IMR-90 (cell line): ENCODE measurements at regions not wholly inside any gene's neighbourhood (a gene's known extent, or its start where the extent isn't known, plus 50 kb on each side); places are given as distances from the start of the nearest gene placed in this dataset.

ENCODE experiments used
- ATAC-seq: fragments of 200-7000 bp; cut with Tn5 transposase; 2 replicates; pipeline ENCODE4 v1.9.1; 2020; ENCODE audit warnings: low read depth, mild to moderate bottlenecking, moderate library complexity
- BruUV-seq: library from RNA; stranded (reverse); fragments of 400-500 nt; replicated peaks from 2 replicates; lab custom pipeline; 2021; lab: Mats Ljungman, UMichigan
- CTCF ChIA-PET: fragments of 300-600 bp; formaldehyde crosslinking; extraction: SDS; loops from one replicate; lab custom pipeline; 2021; ENCODE audit warnings: antibody characterized with exemption; lab: Yijun Ruan, JAX
- POLR2A ChIA-PET: fragments of 300-600 bp; sonication (Branson Sonifier 250); formaldehyde crosslinking; loops from one replicate; lab custom pipeline; 2022; ENCODE audit warnings: antibody characterized with exemption; ENCODE audit not compliant: unreplicated experiment; lab: Charles Lee
- DNase-seq: peaks from one replicate; pipeline ENCODE4 v3.0.0; 2013
- H2AFZ ChIP-seq: replicated peaks from 2 replicates; pipeline ENCODE3; 2013; ENCODE audit warnings: low read length, mild to moderate bottlenecking; ENCODE audit not compliant: poor library complexity
- H2AK5ac ChIP-seq: 2 replicates; pipeline ENCODE4 v1.6.1; 2013; ENCODE audit warnings: low read depth, low read length, inconsistent platforms
- H2AK9ac ChIP-seq: replicated peaks from 2 replicates; pipeline ENCODE3; 2013; ENCODE audit warnings: mild to moderate bottlenecking, low read depth, low read length, moderate library complexity; ENCODE audit not compliant: poor library complexity
- H2BK120ac ChIP-seq: 2 replicates; pipeline ENCODE4 v1.6.1; 2013; ENCODE audit warnings: low read depth, low read length, inconsistent platforms
- H2BK15ac ChIP-seq: 3 replicates; pipeline ENCODE4 v1.6.1; 2013; ENCODE audit warnings: low read depth, low read length, inconsistent platforms
- H2BK20ac ChIP-seq: 2 replicates; pipeline ENCODE4 v1.6.1; 2013; ENCODE audit warnings: low read depth, mild to moderate bottlenecking, inconsistent platforms, low read length, moderate library complexity
- H2BK5ac ChIP-seq: 2 replicates; pipeline ENCODE4 v1.6.1; 2013; ENCODE audit warnings: mild to moderate bottlenecking, low read depth, low read length, inconsistent platforms; ENCODE audit not compliant: poor library complexity, severe bottlenecking
- H3K14ac ChIP-seq: replicated peaks from 2 replicates; pipeline ENCODE4 v1.6.1; 2013; ENCODE audit warnings: low read depth, low read length, inconsistent platforms
- H3K18ac ChIP-seq: 2 replicates; pipeline ENCODE4 v1.6.1; 2013; ENCODE audit warnings: low read depth, low read length, control low read depth
- H3K23ac ChIP-seq: 2 replicates; pipeline ENCODE4 v1.6.1; 2013; ENCODE audit warnings: low read depth, low read length, inconsistent platforms
- H3K27ac ChIP-seq: 2 replicates; pipeline ENCODE4 v1.5.1; 2013; ENCODE audit warnings: mild to moderate bottlenecking, control low read depth, low read length; ENCODE audit not compliant: insufficient read depth
- H3K27me3 ChIP-seq: 2 replicates; pipeline ENCODE4 v1.6.1; 2013; ENCODE audit warnings: low read length; ENCODE audit not compliant: control insufficient read depth, insufficient read depth
- H3K36me3 ChIP-seq: 2 replicates; pipeline ENCODE4 v1.6.1; 2013; ENCODE audit warnings: low read length, mixed read lengths; ENCODE audit not compliant: control insufficient read depth, insufficient read depth
- H3K4ac ChIP-seq: 2 replicates; pipeline ENCODE4 v1.6.1; 2013; ENCODE audit warnings: low read depth, low read length, inconsistent platforms
- H3K4me1 ChIP-seq: 2 replicates; pipeline ENCODE4 v1.6.1; 2013; ENCODE audit warnings: low read length, mixed read lengths; ENCODE audit not compliant: control insufficient read depth, insufficient read depth
- H3K4me2 ChIP-seq: 2 replicates; pipeline ENCODE4 v1.6.1; 2013; ENCODE audit warnings: low read depth, mild to moderate bottlenecking, control low read depth, low read length, moderate library complexity
- H3K4me3 ChIP-seq: 2 replicates; pipeline ENCODE4 v1.5.1; 2013; ENCODE audit warnings: low read depth, mild to moderate bottlenecking, control low read depth, low read length, moderate library complexity; ENCODE audit not compliant: insufficient read depth
- H3K56ac ChIP-seq: 2 replicates; pipeline ENCODE4 v1.6.1; 2013; ENCODE audit warnings: low read length, inconsistent platforms; ENCODE audit not compliant: insufficient read depth; ENCODE audit errors: extremely low read depth
- H3K79me1 ChIP-seq, 2 experiments: 2 replicates each; pipeline ENCODE4 v1.6.1; 2013; ENCODE audit warnings: low read length in 2 of 2, inconsistent platforms in 1 of 2, low read depth in 1 of 2
- H3K9ac ChIP-seq: 2 replicates; pipeline ENCODE4 v1.6.1; 2013; ENCODE audit warnings: low read depth, low read length, control low read depth
- H3K9me1 ChIP-seq: 2 replicates; pipeline ENCODE4 v1.6.1; 2013; ENCODE audit warnings: low read length, inconsistent platforms; ENCODE audit not compliant: insufficient read depth
- H3K9me3 ChIP-seq: 2 replicates; pipeline ENCODE4 v1.6.1; 2013; ENCODE audit warnings: low read length; ENCODE audit not compliant: control insufficient read depth, insufficient read depth
- H4K20me1 ChIP-seq: 2 replicates; pipeline ENCODE4 v1.6.1; 2013; ENCODE audit warnings: low read length, inconsistent platforms; ENCODE audit not compliant: insufficient read depth
- H4K5ac ChIP-seq: 2 replicates; pipeline ENCODE4 v1.6.1; 2013; ENCODE audit warnings: mild to moderate bottlenecking, low read depth, low read length, control low read depth
- H4K8ac ChIP-seq, 2 experiments: 2 replicates each; pipeline ENCODE4 v1.6.1; 2013; ENCODE audit warnings: low read depth in 2 of 2, low read length in 2 of 2, control low read depth in 1 of 2, inconsistent platforms in 1 of 2
- H4K91ac ChIP-seq: 2 replicates; pipeline ENCODE4 v1.6.1; 2013; ENCODE audit warnings: low read depth, low read length, inconsistent platforms; ENCODE audit not compliant: insufficient read depth
- CEBPB ChIP-seq: IDR thresholded peaks from 2 replicates; pipeline ENCODE4 v1.6.1; 2012; ENCODE audit warnings: low read depth, low read length, improper control_type of control experiment
- ELK1 ChIP-seq: fragments of 150-350 bp; IDR thresholded peaks from 2 replicates; pipeline ENCODE4 v1.6.1; 2016; ENCODE audit warnings: low read depth, mild to moderate bottlenecking, low read length, moderate library complexity, borderline replicate concordance
- FOS ChIP-seq: fragments of 150-350 bp; IDR thresholded peaks from 2 replicates; pipeline ENCODE4 v1.6.1; 2016; ENCODE audit warnings: low read depth, low read length
- MAFK ChIP-seq: IDR thresholded peaks from 2 replicates; pipeline ENCODE4 v1.6.1; 2012; ENCODE audit warnings: low read depth, low read length, improper control_type of control experiment
- NFE2L2 ChIP-seq: fragments of 150-350 bp; IDR thresholded peaks from 2 replicates; pipeline ENCODE4 v1.6.1; 2016; ENCODE audit warnings: low read depth, mild to moderate bottlenecking, low read length
- RFX5 ChIP-seq: IDR thresholded peaks from 2 replicates; pipeline ENCODE4 v1.8.0; 2012; ENCODE audit warnings: low read depth, mild to moderate bottlenecking, low read length, moderate library complexity
- SMC3 ChIP-seq: fragments of 150-350 bp; IDR thresholded peaks from 2 replicates; pipeline ENCODE4 v1.6.1; 2016; ENCODE audit warnings: low read depth, mild to moderate bottlenecking, antibody characterized with exemption, low read length, moderate library complexity
- WGBS, 2 experiments: methylation state at CpG; one replicate each; pipeline versions ENCODE4 v1.1.5 to v1.1.7; 2013; ENCODE audit warnings: missing lambda C conversion rate in 2 of 2; ENCODE audit not compliant: insufficient read length in 1 of 2; ENCODE audit errors: extremely low coverage in 2 of 2; 5-methylcytosine and 5-hydroxymethylcytosine counted together
- dilution Hi-C: fragments of 300-500 bp; cut with HindIII; formaldehyde crosslinking; loops from one replicate; pipeline ENCODE4 v1.14.3; 2018; ENCODE audit warnings: low sequenced_read_pairs; ENCODE audit not compliant: unreplicated experiment
- in situ Hi-C: fragments of 300-500 bp; cut with MboI; formaldehyde crosslinking; loops from 3 replicates; pipeline ENCODE4 v1.14.3; 2019; ENCODE audit warnings: low sequenced_read_pairs, inconsistent platforms, mixed read lengths
- intact Hi-C: fragments of 100-400 bp; cut with micrococcal nuclease; formaldehyde crosslinking; loops from 2 replicates; pipeline ENCODE4 v1.10.0; 2022
- TF ChIP-seq, protein P1 (sequence below): conservative IDR thresholded peaks from 2 replicates; pipeline ENCODE4 v1.5.1; 2012; ENCODE audit warnings: mild to moderate bottlenecking, low read depth, low read length, improper control_type of control experiment

- no peak overlapping the region for H2AK5ac ChIP-seq
- no peaks in the 10 kb centered on the region for H3K79me1 ChIP-seq
- no peaks in the 10 kb centered on the region for H3K9me3 ChIP-seq
- intact Hi-C loops (no loop called here), dilution Hi-C loops (no loop called here), in situ Hi-C loops (no loop called here)
- H3K4ac ChIP-seq = no peak overlapping the region
- no peak overlapping the region for H4K8ac ChIP-seq
- H2BK15ac ChIP-seq = no peak overlapping the region
- no peaks in the 10 kb centered on the region for H3K27me3 ChIP-seq
- WGBS, 2 experiments = no CpG with 5 or more reads among the region's 1 CpG
- H3K23ac ChIP-seq = no peak overlapping the region
- no peak overlapping the region for H3K4me2 ChIP-seq
- no peak overlapping the region for H4K5ac ChIP-seq
- no peak overlapping the region for H2BK120ac ChIP-seq
- H3K4me1 ChIP-seq = no peaks in the 10 kb centered on the region
- H3K9me1 ChIP-seq = no peaks in the 10 kb centered on the region
- TF ChIP-seq, protein P1, sequence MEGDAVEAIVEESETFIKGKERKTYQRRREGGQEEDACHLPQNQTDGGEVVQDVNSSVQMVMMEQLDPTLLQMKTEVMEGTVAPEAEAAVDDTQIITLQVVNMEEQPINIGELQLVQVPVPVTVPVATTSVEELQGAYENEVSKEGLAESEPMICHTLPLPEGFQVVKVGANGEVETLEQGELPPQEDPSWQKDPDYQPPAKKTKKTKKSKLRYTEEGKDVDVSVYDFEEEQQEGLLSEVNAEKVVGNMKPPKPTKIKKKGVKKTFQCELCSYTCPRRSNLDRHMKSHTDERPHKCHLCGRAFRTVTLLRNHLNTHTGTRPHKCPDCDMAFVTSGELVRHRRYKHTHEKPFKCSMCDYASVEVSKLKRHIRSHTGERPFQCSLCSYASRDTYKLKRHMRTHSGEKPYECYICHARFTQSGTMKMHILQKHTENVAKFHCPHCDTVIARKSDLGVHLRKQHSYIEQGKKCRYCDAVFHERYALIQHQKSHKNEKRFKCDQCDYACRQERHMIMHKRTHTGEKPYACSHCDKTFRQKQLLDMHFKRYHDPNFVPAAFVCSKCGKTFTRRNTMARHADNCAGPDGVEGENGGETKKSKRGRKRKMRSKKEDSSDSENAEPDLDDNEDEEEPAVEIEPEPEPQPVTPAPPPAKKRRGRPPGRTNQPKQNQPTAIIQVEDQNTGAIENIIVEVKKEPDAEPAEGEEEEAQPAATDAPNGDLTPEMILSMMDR = no peak
- no peak for TF ChIP-seq MAFK
- no peak for TF ChIP-seq FOS
- no peak for TF ChIP-seq NFE2L2
- TF ChIP-seq RFX5 = no peak
- no peak for TF ChIP-seq SMC3
- TF ChIP-seq ELK1 = no peak
- TF ChIP-seq CEBPB = no peak
- no peak overlapping the region for H3K14ac ChIP-seq
- H3K18ac ChIP-seq = no peak overlapping the region
- H2AK9ac ChIP-seq = no peak overlapping the region
- H2AFZ ChIP-seq = no peak overlapping the region
- ATAC-seq = no peak
- ChIA-PET CTCF (no interaction called here), POLR2A (interaction anchor here (0.6 kb wide), 1 partner anchor 8 kb away, joined by 4 read pairs; no protein-coding TSS in a partner anchor)
- H3K4me3 ChIP-seq = no peak overlapping the region
- no peak overlapping the region for H2BK5ac ChIP-seq
- H3K56ac ChIP-seq = no peak overlapping the region
- no peak overlapping the region for H2BK20ac ChIP-seq
- H3K36me3 ChIP-seq = no peaks in the 10 kb centered on the region
- DNase-seq = peak; percentile 17
- no peak overlapping the region for H4K91ac ChIP-seq
- H3K27ac ChIP-seq = no peak overlapping the region
- no peak overlapping the region for H3K9ac ChIP-seq
- H4K20me1 ChIP-seq = no peaks in the 10 kb centered on the region
- BruUV-seq = no TSS peak
These were observed 260.7 kb downstream of the HLX start for GRCh38 chr1:221139991-221140390.
